ENCODE measurements at regions not wholly inside any gene's neighbourhood (a gene's known extent, or its start where the extent isn't known, plus 50 kb on each side); places are given as distances from the start of the nearest gene placed in this dataset.

DNA sequence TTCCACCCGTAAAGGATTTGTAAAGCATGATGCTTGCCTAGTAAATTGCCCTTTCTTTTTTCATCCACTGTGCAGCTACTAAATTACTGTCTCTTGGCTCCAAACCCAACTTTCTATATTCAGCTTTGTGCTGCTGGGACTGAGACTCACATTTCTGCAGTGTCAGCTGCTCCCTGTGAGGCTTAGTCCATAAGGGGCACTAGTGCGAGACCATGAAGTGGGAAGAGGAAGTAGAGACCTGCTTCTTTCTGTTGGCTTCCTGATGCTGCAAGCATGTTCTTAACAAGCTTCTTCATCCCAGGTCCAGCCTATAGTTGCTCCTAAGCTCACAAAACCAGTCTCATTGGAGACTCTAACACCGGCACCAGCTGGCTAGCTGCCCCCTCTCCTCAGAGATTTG, 74.9 kb upstream of the HS3ST2 start:
- Histone ChIP-seq H3K9ac (ENCODE audit: extremely low read depth, insufficient read length, low read length) (no peak overlapping the region), H3K23me2 (ENCODE audit: insufficient read length, low read depth, low read length, poor library complexity, severe bottlenecking) (no peaks in the 10 kb centered on the region), H4K8ac (replicated peaks; ENCODE audit: insufficient read length, low read depth, low read length) (no peak overlapping the region), H3K79me2 (ENCODE audit: insufficient read depth, low read length) (no peaks in the 10 kb centered on the region), H3K9me3 (ENCODE audit: control insufficient read depth, low read depth, low read length) (no peaks in the 10 kb centered on the region), H3K27ac (ENCODE audit: insufficient read length, low read depth, low read length) (no peak overlapping the region), H3K4me1 (ENCODE audit: insufficient read depth, low read length) (no peaks in the 10 kb centered on the region; the same call in 1 of the 2 replicates), H4K91ac (ENCODE audit: insufficient read length, low read depth, low read length) (no peak overlapping the region), H3K4ac (ENCODE audit: low read depth, low read length) (no peak overlapping the region), H3K56ac (ENCODE audit: insufficient read length, low read depth, low read length) (no peak overlapping the region), H4K20me1 (ENCODE audit: control insufficient read depth, insufficient read depth, insufficient read length) (no peaks in the 10 kb centered on the region), H3K4me2 (ENCODE audit: insufficient read depth, insufficient read length, low read length) (no peak overlapping the region), H3K27me3 (ENCODE audit: insufficient read depth, low read length) (no peaks in the 10 kb centered on the region), H2AK5ac (ENCODE audit: insufficient read length, low read length) (no peak overlapping the region), H3K18ac (ENCODE audit: insufficient read length, low read depth, low read length) (no peak overlapping the region), H2AFZ (ENCODE audit: low read length) (no peak overlapping the region), H3T11ph (ENCODE audit: low read length) (no peak overlapping the region), H2BK15ac (ENCODE audit: low read depth, low read length) (no peak overlapping the region), H2BK5ac (ENCODE audit: insufficient read length, low read length) (no peak overlapping the region), H2BK12ac (ENCODE audit: insufficient read length, low read depth, low read length) (no peak overlapping the region), H2BK120ac (ENCODE audit: low read depth, low read length, poor library complexity, severe bottlenecking) (no peak overlapping the region), H2BK20ac (ENCODE audit: low read depth, low read length, poor library complexity, severe bottlenecking) (no peak overlapping the region), H3K23ac (ENCODE audit: insufficient read length, low read depth, low read length) (no peak overlapping the region), H3K79me1 (ENCODE audit: insufficient read depth, low read depth, low read length, poor library complexity, severe bottlenecking) (no peaks in the 10 kb centered on the region), H4K5ac (ENCODE audit: insufficient read length, low read depth, low read length) (no peak overlapping the region), H3K14ac (ENCODE audit: insufficient read depth, low read length) (no peak overlapping the region)
- DNase-seq: no peak
- Mint-ChIP-seq H3K4me3 (no peak overlapping the region), H3K9me3 (no peaks in the 10 kb centered on the region; a peak in 1 of 5 replicates), H3K27ac (no peak overlapping the region), H3K4me1 (peaks cover 6 to 9% of the 10 kb centered on the region in 2 experiments), H3K27me3 (ENCODE audit: low read depth) (no peaks in the 10 kb centered on the region; the same call in 1 of the 2 replicates), H3K36me3 (ENCODE audit: insufficient read depth in 1 of 3, low read depth in 3 of 3) (no peaks in the 10 kb centered on the region)
- TF ChIP-seq, protein P1, sequence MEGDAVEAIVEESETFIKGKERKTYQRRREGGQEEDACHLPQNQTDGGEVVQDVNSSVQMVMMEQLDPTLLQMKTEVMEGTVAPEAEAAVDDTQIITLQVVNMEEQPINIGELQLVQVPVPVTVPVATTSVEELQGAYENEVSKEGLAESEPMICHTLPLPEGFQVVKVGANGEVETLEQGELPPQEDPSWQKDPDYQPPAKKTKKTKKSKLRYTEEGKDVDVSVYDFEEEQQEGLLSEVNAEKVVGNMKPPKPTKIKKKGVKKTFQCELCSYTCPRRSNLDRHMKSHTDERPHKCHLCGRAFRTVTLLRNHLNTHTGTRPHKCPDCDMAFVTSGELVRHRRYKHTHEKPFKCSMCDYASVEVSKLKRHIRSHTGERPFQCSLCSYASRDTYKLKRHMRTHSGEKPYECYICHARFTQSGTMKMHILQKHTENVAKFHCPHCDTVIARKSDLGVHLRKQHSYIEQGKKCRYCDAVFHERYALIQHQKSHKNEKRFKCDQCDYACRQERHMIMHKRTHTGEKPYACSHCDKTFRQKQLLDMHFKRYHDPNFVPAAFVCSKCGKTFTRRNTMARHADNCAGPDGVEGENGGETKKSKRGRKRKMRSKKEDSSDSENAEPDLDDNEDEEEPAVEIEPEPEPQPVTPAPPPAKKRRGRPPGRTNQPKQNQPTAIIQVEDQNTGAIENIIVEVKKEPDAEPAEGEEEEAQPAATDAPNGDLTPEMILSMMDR (conservative IDR thresholded peaks at IDR 0.05): no peak
- WGBS (ENCODE audit: extremely low coverage, insufficient read length, low lambda C conversion rate): no CpG with 5 or more reads among the region's 3 CpGs
